WTC11 (cell line): ENCODE measurements at regions not wholly inside any gene's neighbourhood (a gene's known extent, or its start where the extent isn't known, plus 50 kb on each side); places are given as distances from the start of the nearest gene placed in this dataset.

Experiments
- ATAC-seq: fragments of 200-7000 bp; cut with Tn5 transposase; 2 replicates; pipeline ENCODE4 v1.10.0; 2021; ENCODE audit warnings: mild to moderate bottlenecking, moderate library complexity
- CTCF ChIA-PET: fragments of 300-600 bp; sonication (Branson Sonifier 250); formaldehyde crosslinking; loops from one replicate; lab custom pipeline; 2021; ENCODE audit warnings: antibody characterized with exemption; lab: Charles Lee
- POLR2A ChIA-PET: fragments of 350-600 bp; sonication (Branson Sonifier 250); formaldehyde crosslinking; loops from one replicate; lab custom pipeline; 2021; ENCODE audit warnings: antibody characterized with exemption; lab: Charles Lee
- DNase-seq: peaks from one replicate; pipeline ENCODE4 v3.0.0; 2021; ENCODE audit warnings: low spot score
- H3K27ac Mint-ChIP-seq: 2 replicates; pipeline ENCODE4 v1.8.0; 2021; ENCODE audit warnings: mixed read lengths
- H3K27me3 Mint-ChIP-seq: 2 replicates; pipeline ENCODE4 v1.8.0; 2021; ENCODE audit warnings: low read depth, mild to moderate bottlenecking, moderate library complexity, mixed read lengths
- H3K36me3 Mint-ChIP-seq: 2 replicates; pipeline ENCODE4 v1.8.0; 2021; ENCODE audit warnings: mixed read lengths
- H3K4me1 Mint-ChIP-seq: 2 replicates; pipeline ENCODE4 v1.8.0; 2022; ENCODE audit warnings: mixed read lengths
- H3K4me3 Mint-ChIP-seq: 2 replicates; pipeline ENCODE4 v1.8.0; 2021; ENCODE audit warnings: mild to moderate bottlenecking, moderate library complexity, mixed read lengths
- H3K9me3 Mint-ChIP-seq: 2 replicates; pipeline ENCODE4 v1.8.0; 2021; ENCODE audit warnings: mixed read lengths
- AR ChIP-seq: fragments of 250-450 bp; sonication (Bioruptor Pico); IDR thresholded peaks from 2 replicates; pipeline ENCODE4 v1.9.0; 2021; ENCODE audit warnings: mild to moderate bottlenecking
- ATF1 ChIP-seq: sonication (generic); formaldehyde crosslinking; IDR thresholded peaks from 2 replicates; pipeline ENCODE4 v1.8.1; 2023; ENCODE audit warnings: mild to moderate bottlenecking, moderate library complexity, missing genetic modification reagents
- CREB1 ChIP-seq: sonication (generic); formaldehyde crosslinking; IDR thresholded peaks from 2 replicates; pipeline ENCODE4 v1.8.0; 2023; ENCODE audit warnings: mild to moderate bottlenecking, missing genetic modification reagents
- ESRRA ChIP-seq: sonication (generic); formaldehyde crosslinking; IDR thresholded peaks from 2 replicates; pipeline ENCODE4 v1.8.1; 2022; ENCODE audit warnings: mild to moderate bottlenecking, missing genetic modification reagents, borderline replicate concordance
- FOXJ3 ChIP-seq: sonication (generic); formaldehyde crosslinking; IDR thresholded peaks from 2 replicates; pipeline ENCODE4 v1.9.0; 2021; ENCODE audit warnings: missing genetic modification reagents, mild to moderate bottlenecking, borderline replicate concordance
- GABPB1 ChIP-seq: sonication (generic); formaldehyde crosslinking; IDR thresholded peaks from 2 replicates; pipeline ENCODE4 v1.8.1; 2023; ENCODE audit warnings: mild to moderate bottlenecking, missing genetic modification reagents
- GTF2I ChIP-seq: fragments of 250-450 bp; sonication (Bioruptor Pico); conservative IDR thresholded peaks from 2 replicates; pipeline ENCODE4 v1.4.0; 2021; ENCODE audit warnings: mild to moderate bottlenecking
- HMGXB4 ChIP-seq: sonication (generic); formaldehyde crosslinking; IDR thresholded peaks from 2 replicates; pipeline ENCODE4 v1.8.1; 2023; ENCODE audit warnings: mild to moderate bottlenecking, moderate library complexity, missing genetic modification reagents
- NR1H2 ChIP-seq: sonication (generic); formaldehyde crosslinking; IDR thresholded peaks from 2 replicates; pipeline ENCODE4 v1.9.0; 2021; ENCODE audit warnings: mild to moderate bottlenecking, moderate library complexity, missing genetic modification reagents
- NR3C1 ChIP-seq: sonication (generic); formaldehyde crosslinking; conservative IDR thresholded peaks from 2 replicates; pipeline ENCODE4 v1.8.1; 2023; ENCODE audit warnings: low read depth, mild to moderate bottlenecking, missing genetic modification reagents
- PRRX2 ChIP-seq: fragments of 250-450 bp; sonication (Bioruptor Pico); IDR thresholded peaks from 2 replicates; pipeline ENCODE4 v1.8.0; 2021; ENCODE audit warnings: mild to moderate bottlenecking
- RELA ChIP-seq: sonication (generic); formaldehyde crosslinking; IDR thresholded peaks from 2 replicates; pipeline ENCODE4 v1.8.1; 2022; ENCODE audit warnings: missing genetic modification reagents, mild to moderate bottlenecking, borderline replicate concordance
- SP1 ChIP-seq: sonication (generic); formaldehyde crosslinking; conservative IDR thresholded peaks from 2 replicates; pipeline ENCODE4 v1.8.1; 2022; ENCODE audit warnings: missing genetic modification reagents
- ZNF263 ChIP-seq: sonication (generic); formaldehyde crosslinking; IDR thresholded peaks from 2 replicates; pipeline ENCODE4 v1.8.1; 2022; ENCODE audit warnings: low read depth, mild to moderate bottlenecking, moderate library complexity, missing genetic modification reagents
- ZNF281 ChIP-seq: sonication (generic); formaldehyde crosslinking; IDR thresholded peaks from 2 replicates; pipeline ENCODE4 v1.8.0; 2023; ENCODE audit warnings: mild to moderate bottlenecking, missing genetic modification reagents
- ZNF532 ChIP-seq: fragments of 250-450 bp; sonication (Bioruptor Pico); IDR thresholded peaks from 2 replicates; pipeline ENCODE4 v1.9.0; 2021; ENCODE audit warnings: mild to moderate bottlenecking, borderline replicate concordance
- ZSCAN18 ChIP-seq: fragments of 250-450 bp; sonication (Bioruptor Pico); IDR thresholded peaks from 2 replicates; pipeline ENCODE4 v2.1.2; 2022; ENCODE audit warnings: mild to moderate bottlenecking, moderate library complexity

GRCh38 chr5:74492230-74492629 is 148.3 kb downstream of the ENC1 start:
- Mint-ChIP-seq H3K4me1 (peaks cover 16% of the 10 kb centered on the region), H3K27ac (no peak overlapping the region)

More at GRCh38 chr5:74492230-74492629, 148.3 kb downstream of the ENC1 start:
- DNase-seq (no peak), ATAC-seq (no peak)
- Mint-ChIP-seq H3K36me3 (no peaks in the 10 kb centered on the region), H3K9me3 (peaks cover 11% of the 10 kb centered on the region), H3K4me3 (no peak overlapping the region), H3K27me3 (no peaks in the 10 kb centered on the region)
- TF ChIP-seq PRRX2 (no peak), ZSCAN18 (no peak), HMGXB4 (CRISPR knock-in tag) (no peak), ZNF263 (no peak), SP1 (no peak), ESRRA (CRISPR knock-in tag) (no peak), GTF2I (no peak), FOXJ3 (no peak), ZNF532 (CRISPR knock-in tag) (no peak), NR1H2 (no peak), GABPB1 (CRISPR knock-in tag) (no peak), RELA (no peak), AR (CRISPR knock-in tag) (no peak), ZNF281 (CRISPR knock-in tag) (no peak), ATF1 (no peak), NR3C1 (no peak), CREB1 (no peak)
- CTCF ChIA-PET: no interaction called here
- POLR2A ChIA-PET: no interaction called here
